ENCODE measurements at regions not wholly inside any gene's neighbourhood (a gene's known extent, or its start where the extent isn't known, plus 50 kb on each side); places are given as distances from the start of the nearest gene placed in this dataset.

DNA sequence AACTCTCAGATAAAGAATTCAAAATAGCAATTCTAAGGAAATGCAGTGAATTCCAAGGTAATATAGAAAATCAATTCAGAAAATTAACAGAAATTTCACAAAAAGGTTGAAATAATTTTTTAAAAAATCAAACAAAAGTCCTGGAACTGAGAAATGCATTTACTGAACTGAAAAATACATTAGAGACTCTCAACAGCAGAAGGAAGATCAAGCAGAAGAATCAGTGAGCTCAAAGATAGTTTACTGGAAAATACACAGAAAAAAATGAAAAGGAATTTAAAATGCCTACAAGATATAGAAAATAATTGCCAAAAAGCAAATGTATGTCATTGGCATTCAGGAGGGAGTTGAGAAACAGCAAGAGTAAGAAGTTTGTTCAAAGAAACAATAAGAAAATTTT, 107.3 kb downstream of the BUD13 start:
- no peak for FAIRE-seq
- H3K4me1 ChIP-seq (ENCODE audit: control insufficient read depth in 2 of 3, insufficient read depth in 2 of 3, low read depth in 1 of 3, low read length in 3 of 3), result no peaks in the 10 kb centered on the region

GRCh38 chr11:116661056-116661455, 111.7 kb downstream of the BUD13 start:
- intact Hi-C loops (cut with DNase I), result no loop called here
- H3K9ac ChIP-seq (ENCODE audit: low read length in 3 of 3), result no peak overlapping the region
- H3K36me3 ChIP-seq (ENCODE audit: control insufficient read depth in 2 of 3, insufficient read depth in 3 of 3, low read length in 3 of 3), result no peaks in the 10 kb centered on the region
- TF ChIP-seq CTCF (IDR thresholded peaks at IDR 0.05; ENCODE audit: borderline replicate concordance, extremely low read depth, insufficient read depth), result no peak
- DNase-seq (no peak), FAIRE-seq (no peak)
- H3K27me3 ChIP-seq (ENCODE audit: control insufficient read depth, insufficient read depth, low read length), result no peaks in the 10 kb centered on the region
- H3K4me3 ChIP-seq (ENCODE audit: low read length in 3 of 3), result no peak overlapping the region
- no peak overlapping the region for H3K27ac ChIP-seq (ENCODE audit: low read depth in 2 of 2, low read length in 2 of 2)
- H3K9me3 ChIP-seq (ENCODE audit: control insufficient read depth in 2 of 3, insufficient read depth in 1 of 3, low read length in 3 of 3), result peaks cover 0 to 9% (median 3%) of the 10 kb centered on the region in 3 donors
- no peaks in the 10 kb centered on the region for H3K4me1 ChIP-seq (ENCODE audit: control insufficient read depth in 2 of 3, insufficient read depth in 2 of 3, low read depth in 1 of 3, low read length in 3 of 3)

More for the DNA sequence above, 107.3 kb downstream of the BUD13 start:
- intact Hi-C loops (cut with DNase I), result no loop called here
- no peak for DNase-seq
- no peak for TF ChIP-seq CTCF (IDR thresholded peaks at IDR 0.05; ENCODE audit: borderline replicate concordance, extremely low read depth, insufficient read depth)
- peaks cover 0 to 9% (median 3%) of the 10 kb centered on the region in 3 donors for H3K9me3 ChIP-seq (ENCODE audit: control insufficient read depth in 2 of 3, insufficient read depth in 1 of 3, low read length in 3 of 3)
- no peak overlapping the region for H3K9ac ChIP-seq (ENCODE audit: low read length in 3 of 3)
- no peak overlapping the region for H3K4me3 ChIP-seq (ENCODE audit: low read length in 3 of 3)
- no peaks in the 10 kb centered on the region for H3K36me3 ChIP-seq (ENCODE audit: control insufficient read depth in 2 of 3, insufficient read depth in 3 of 3, low read length in 3 of 3)
- no peak overlapping the region for H3K27ac ChIP-seq (ENCODE audit: low read depth in 2 of 2, low read length in 2 of 2)
- H3K27me3 ChIP-seq (ENCODE audit: control insufficient read depth, insufficient read depth, low read length), result no peaks in the 10 kb centered on the region

GRCh38 chr11:116660011-116660410, 112.8 kb downstream of the BUD13 start:
- no peaks in the 10 kb centered on the region for H3K36me3 ChIP-seq (ENCODE audit: control insufficient read depth in 2 of 3, insufficient read depth in 3 of 3, low read length in 3 of 3)
- no peak overlapping the region for H3K27ac ChIP-seq (ENCODE audit: low read depth in 2 of 2, low read length in 2 of 2)
- peaks cover 0 to 9% (median under 1%) of the 10 kb centered on the region in 3 donors for H3K9me3 ChIP-seq (ENCODE audit: control insufficient read depth in 2 of 3, insufficient read depth in 1 of 3, low read length in 3 of 3)
- TF ChIP-seq CTCF (IDR thresholded peaks at IDR 0.05; ENCODE audit: borderline replicate concordance, extremely low read depth, insufficient read depth), result no peak
- no peak for DNase-seq
- H3K27me3 ChIP-seq (ENCODE audit: control insufficient read depth, insufficient read depth, low read length), result no peaks in the 10 kb centered on the region
- no peak overlapping the region for H3K9ac ChIP-seq (ENCODE audit: low read length in 3 of 3)
- no peak overlapping the region for H3K4me3 ChIP-seq (ENCODE audit: low read length in 3 of 3)
- no peaks in the 10 kb centered on the region for H3K4me1 ChIP-seq (ENCODE audit: control insufficient read depth in 2 of 3, insufficient read depth in 2 of 3, low read depth in 1 of 3, low read length in 3 of 3)
- intact Hi-C loops (cut with DNase I), result no loop called here
- FAIRE-seq, result no peak

- no peak overlapping the region for H3K9ac ChIP-seq (ENCODE audit: low read length in 3 of 3)
- H3K36me3 ChIP-seq (ENCODE audit: control insufficient read depth in 2 of 3, insufficient read depth in 3 of 3, low read length in 3 of 3), result no peaks in the 10 kb centered on the region
- TF ChIP-seq CTCF (IDR thresholded peaks at IDR 0.05; ENCODE audit: borderline replicate concordance, extremely low read depth, insufficient read depth), result no peak
- no peak overlapping the region for H3K27ac ChIP-seq (ENCODE audit: low read depth in 2 of 2, low read length in 2 of 2)
- intact Hi-C loops (cut with DNase I), result no loop called here
- DNase-seq (no peak), FAIRE-seq (no peak)
- no peaks in the 10 kb centered on the region for H3K27me3 ChIP-seq (ENCODE audit: control insufficient read depth, insufficient read depth, low read length)
- no peak overlapping the region for H3K4me3 ChIP-seq (ENCODE audit: low read length in 3 of 3)
- H3K4me1 ChIP-seq (ENCODE audit: control insufficient read depth in 2 of 3, insufficient read depth in 2 of 3, low read depth in 1 of 3, low read length in 3 of 3), result no peaks in the 10 kb centered on the region
- peaks cover 0 to 5% (median 0%) of the 10 kb centered on the region in 3 donors for H3K9me3 ChIP-seq (ENCODE audit: control insufficient read depth in 2 of 3, insufficient read depth in 1 of 3, low read length in 3 of 3)
Observed at GRCh38 chr11:116658876-116659535, 113.8 kb downstream of the BUD13 start.
